Astrocyte of the cerebellum (primary cell): ENCODE measurements at regions not wholly inside any gene's neighbourhood (a gene's known extent, or its start where the extent isn't known, plus 50 kb on each side); places are given as distances from the start of the nearest gene placed in this dataset.

ENCODE experiments used
- DNase-seq: peaks from one replicate; pipeline ENCODE4 v3.0.0-alpha.2; 2011; ENCODE audit warnings: low read depth
- H3K4me3 ChIP-seq: 2 replicates; pipeline ENCODE4 v1.5.1; 2011; ENCODE audit warnings: mild to moderate bottlenecking, low read depth, low read length, moderate library complexity
- CTCF ChIP-seq: IDR thresholded peaks from 2 replicates; pipeline ENCODE4 v1.5.1; 2012; ENCODE audit warnings: low read length, low read depth, moderate library complexity, mild to moderate bottlenecking; ENCODE audit errors: missing control alignments
- in situ Hi-C: cut with HindIII; loops from 2 replicates; pipeline ENCODE4 v1.10.0; 2017; ENCODE audit warnings: low sequenced_read_pairs

GRCh38 chr4:121233982-121234381 is 69.9 kb upstream of the TNIP3 start:
- in situ Hi-C loops: no loop called here
- no peak for DNase-seq
- no peak for TF ChIP-seq CTCF
- no peak overlapping the region for H3K4me3 ChIP-seq

- no peak overlapping the region for H3K4me3 ChIP-seq
- DNase-seq: no peak
- in situ Hi-C loops: no loop called here
- TF ChIP-seq CTCF: no peak
Observed at GRCh38 chr4:121229993-121230392, 65.9 kb upstream of the TNIP3 start.

- in situ Hi-C loops: no loop called here
- DNase-seq: no peak
- TF ChIP-seq CTCF: no peak
- H3K4me3 ChIP-seq: no peak overlapping the region
Observed at GRCh38 chr4:121228848-121229247, 64.7 kb upstream of the TNIP3 start.

GRCh38 chr4:121227341-121227792 is 63.2 kb upstream of the TNIP3 start:
- TF ChIP-seq CTCF: no peak
- DNase-seq: no peak
- in situ Hi-C loops: no loop called here
- no peak overlapping the region for H3K4me3 ChIP-seq

GRCh38 chr4:121226362-121226761 is 62.2 kb upstream of the TNIP3 start:
- TF ChIP-seq CTCF: no peak
- DNase-seq: no peak
- no peak overlapping the region for H3K4me3 ChIP-seq
- in situ Hi-C loops: no loop called here

- in situ Hi-C loops: no loop called here
- no peak for DNase-seq
Observed at GRCh38 chr4:121221608-121222007, 57.5 kb upstream of the TNIP3 start.

More at GRCh38 chr4:121221608-121222007, 57.5 kb upstream of the TNIP3 start:
- H3K4me3 ChIP-seq: no peak overlapping the region
- no peak for TF ChIP-seq CTCF
